ENCODE measurements at regions not wholly inside any gene's neighbourhood (a gene's known extent, or its start where the extent isn't known, plus 50 kb on each side); places are given as distances from the start of the nearest gene placed in this dataset.

DNA sequence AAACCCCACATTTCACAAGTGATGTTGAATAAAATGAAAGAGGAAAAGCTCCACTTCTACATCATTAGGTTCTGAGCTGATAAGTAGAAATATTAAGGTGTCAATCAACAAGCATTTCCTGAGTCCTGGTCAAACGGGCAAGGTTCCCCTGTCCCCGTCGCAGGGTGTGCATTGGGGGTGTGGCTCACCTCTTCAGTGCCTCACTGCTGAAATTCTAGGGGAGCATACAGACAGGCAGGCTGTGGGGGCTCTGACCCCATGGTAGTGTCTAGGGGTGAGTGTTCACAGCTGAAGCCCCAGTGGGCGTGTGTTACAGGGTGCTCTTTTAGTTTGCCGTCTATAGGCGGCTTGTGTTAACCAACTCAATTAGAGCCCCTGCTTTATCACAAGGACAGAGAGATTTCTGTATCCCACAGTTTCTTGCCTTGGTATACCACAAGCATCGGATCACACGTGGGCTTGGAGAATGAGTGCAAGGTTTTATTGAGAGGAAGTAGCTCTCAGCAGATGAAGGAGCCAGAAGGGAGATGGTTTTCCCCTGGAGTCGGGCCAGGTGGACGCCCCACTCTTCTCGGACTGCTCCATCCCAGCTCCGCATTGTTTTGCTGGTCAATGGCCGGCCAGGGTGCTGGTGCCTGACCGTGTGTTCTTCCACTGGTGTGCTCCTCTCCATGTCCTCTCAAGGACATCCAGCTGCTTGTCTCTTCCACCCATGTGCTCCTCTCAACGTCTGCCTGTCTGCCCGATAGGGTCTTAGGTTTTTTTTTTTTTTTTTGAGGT lies 238.2 kb upstream of the NLRP1 start:
- no peak for DNase-seq

DNA sequence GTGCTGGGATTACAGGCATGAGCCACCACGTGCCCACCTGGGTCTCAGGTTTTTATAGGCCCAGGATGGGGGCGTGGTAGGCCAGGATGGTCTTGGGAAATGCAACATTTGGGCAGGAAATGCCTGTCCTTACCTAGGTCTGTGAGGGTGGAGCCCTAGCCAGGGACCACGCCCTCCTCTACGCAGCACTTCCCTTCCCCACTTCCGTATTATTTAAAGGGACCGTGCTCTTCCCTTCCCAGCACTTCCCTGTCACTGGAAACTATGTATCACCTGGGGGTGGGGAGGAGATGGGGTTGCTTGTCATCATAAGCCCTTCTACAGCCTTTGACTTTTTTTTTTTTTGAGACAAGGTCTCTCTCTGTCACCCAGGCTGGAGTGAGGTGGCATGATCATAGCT lies 238.9 kb upstream of the NLRP1 start:
- DNase-seq = no peak

DNA sequence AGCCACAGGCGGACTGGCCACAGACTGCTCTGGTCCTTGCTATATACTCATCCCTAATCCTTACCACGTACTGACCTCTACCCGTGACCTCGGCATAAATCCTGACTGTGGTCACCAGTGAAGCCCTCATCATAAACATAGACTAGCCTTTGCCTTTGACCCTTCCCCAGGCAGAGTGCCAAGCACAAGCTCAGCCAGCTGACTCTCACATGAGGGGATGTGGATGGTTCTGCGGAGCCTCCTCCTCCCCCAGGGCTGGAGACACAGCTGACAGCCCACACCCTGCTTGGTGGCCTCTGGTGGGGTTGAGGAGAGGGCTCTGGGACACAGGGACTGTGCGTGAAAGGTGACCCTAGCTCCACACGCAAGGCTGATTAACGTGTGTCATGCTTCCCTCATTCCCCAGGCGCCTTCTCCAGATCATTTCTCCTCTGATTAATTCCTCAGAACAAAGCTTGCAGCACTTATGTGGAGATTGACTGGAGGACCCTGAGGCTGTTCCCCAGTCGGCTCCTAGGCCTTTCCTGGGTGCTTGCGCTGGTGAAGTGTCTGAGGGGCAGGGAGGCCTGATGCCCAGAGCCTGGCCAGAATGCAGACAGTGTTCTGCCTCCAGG lies 241.5 kb upstream of the NLRP1 start:
- no peak for DNase-seq

DNA sequence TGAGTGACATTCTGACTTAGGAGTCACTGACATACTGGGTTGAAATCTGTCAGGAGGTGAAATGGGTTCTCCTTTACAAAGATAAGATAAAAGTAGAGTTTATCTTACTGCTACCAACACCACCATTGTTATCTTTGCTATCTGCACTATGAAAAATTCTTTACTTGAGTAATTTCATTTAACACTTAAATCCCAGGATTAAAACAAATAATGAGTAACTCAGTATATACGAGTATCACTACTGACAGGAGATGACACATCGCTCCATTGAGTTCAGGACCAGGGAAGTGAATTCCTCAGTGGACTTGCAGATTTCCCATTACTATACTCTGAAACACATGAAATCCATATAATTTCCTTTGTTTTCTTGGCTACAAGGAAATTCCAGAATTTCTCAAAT lies 242.1 kb upstream of the NLRP1 start:
- DNase-seq = no peak

DNA sequence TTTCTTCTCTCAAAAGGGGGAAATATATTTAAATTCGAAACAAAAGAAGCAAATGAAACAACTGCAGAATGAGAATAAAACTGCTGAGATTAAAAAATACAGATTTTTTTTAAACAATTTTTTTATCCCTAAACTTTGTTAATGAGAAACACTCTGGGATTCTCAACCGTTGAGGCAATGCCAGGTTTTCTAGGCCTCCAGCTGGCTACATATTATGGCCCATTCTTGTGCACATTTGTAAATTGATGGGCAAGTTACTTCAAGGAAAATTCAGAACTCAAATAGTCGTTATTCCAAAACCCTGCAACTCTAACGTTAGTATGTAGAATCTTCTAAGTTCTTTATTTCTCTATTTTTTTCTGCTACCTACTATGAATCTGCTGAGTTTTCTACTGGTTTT lies 239.3 kb upstream of the WSCD1 start:
- DNase-seq = no peak

GRCh38 chr17:5832886-5833285 lies 237.3 kb upstream of the WSCD1 start:
- peak; percentile 18 for DNase-seq

GRCh38 chr17:5837055-5837491 lies 233.1 kb upstream of the WSCD1 start:
- no peak for DNase-seq

GRCh38 chr17:5838661-5839300 lies 231.4 kb upstream of the WSCD1 start:
- DNase-seq = no peak

- no peak for DNase-seq
These were observed 229.2 kb upstream of the WSCD1 start for GRCh38 chr17:5840811-5841446.

GRCh38 chr17:5841862-5842261 lies 228.3 kb upstream of the WSCD1 start:
- DNase-seq = no peak

DNA sequence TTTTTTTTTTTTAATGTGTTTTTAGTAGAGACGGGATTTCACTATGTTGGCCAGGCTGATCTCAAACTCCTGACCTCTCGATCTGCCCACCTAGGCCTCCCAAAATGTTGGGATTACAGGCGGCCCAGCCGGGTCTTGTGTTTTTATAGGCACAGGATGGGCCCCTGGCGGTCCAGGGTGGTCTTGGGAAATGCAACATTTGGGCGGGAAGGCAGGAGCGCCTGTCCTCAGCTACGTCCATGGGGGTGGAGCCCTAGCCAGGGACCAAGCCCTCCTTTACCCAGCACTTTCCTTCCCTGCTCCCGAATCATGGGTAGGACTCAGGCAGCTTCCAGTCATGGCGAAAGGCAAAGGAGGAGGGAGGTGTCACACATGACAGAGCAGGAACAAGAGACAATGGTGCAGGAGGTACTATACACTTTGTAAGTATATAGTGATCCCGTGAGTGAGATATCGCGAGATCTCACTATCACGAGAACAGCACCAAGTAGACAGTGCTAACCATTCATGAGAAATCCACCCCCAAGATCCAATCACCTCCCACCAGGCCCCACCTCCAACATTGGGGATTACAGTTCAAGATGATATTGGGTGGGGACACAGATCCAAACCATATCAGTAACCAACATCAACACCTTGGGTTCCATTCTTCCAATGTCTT lies 226.7 kb upstream of the WSCD1 start:
- no peak for DNase-seq

- DNase-seq = no peak
These were observed 224.2 kb upstream of the WSCD1 start for GRCh38 chr17:5846001-5846400.

DNA sequence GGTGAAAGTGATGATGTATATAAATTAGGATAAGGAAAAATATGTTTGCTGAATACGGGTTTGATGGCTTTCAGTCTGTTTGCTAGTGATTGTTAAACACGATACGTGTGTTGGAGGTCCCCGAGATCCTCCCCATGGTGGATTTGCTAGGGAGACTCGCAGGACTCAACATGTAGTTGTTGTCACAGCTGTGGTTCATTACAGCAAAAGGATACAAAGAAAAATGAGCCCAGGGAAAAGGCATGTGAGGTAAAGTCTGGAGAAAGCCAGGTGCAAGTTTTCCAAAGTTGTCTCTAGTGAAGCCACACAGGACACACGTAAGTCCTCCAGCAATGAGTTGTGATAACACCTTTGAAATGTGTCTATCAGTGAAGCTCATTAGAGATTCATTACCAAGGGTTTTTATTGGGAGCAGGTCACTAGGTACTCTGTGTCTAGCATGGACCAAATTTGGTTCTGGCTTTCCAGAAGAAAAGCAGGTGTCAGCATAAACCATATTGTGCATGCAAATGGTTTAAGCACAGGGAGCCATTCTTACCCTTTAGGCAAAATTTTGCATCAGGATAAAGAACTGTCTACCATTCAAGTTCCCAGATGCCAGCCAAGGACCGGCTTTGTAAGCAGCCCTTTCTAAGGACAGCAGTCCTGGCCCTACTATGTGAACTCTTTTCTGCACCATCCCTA lies 215.2 kb upstream of the WSCD1 start:
- no peak for DNase-seq

- no peak for DNase-seq
These were observed 208.9 kb upstream of the WSCD1 start for GRCh38 chr17:5861246-5861645.

- DNase-seq = no peak
These were observed 208.3 kb upstream of the WSCD1 start for GRCh38 chr17:5861854-5862253.

DNA sequence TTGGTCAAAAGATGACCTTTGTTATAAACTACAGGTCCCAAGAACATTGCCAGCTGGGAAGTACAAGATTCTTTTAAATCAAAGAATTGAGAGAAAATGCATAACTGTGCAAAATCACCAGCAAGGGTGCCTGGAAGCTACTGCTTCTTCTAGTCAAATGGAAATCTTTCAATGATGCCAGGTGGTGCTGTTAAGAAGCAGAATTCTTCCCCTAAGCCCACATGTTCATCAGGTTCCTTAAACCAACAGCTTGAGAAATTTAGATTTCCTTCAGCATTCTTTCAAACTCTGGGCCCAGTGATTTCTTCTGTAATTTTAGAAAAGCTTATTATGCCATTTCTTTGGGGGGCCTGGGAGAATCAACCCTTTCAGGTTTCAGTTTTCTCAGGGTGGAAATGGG lies 207.8 kb upstream of the WSCD1 start:
- DNase-seq = no peak

GRCh38 chr17:5864741-5865657 lies 205.2 kb upstream of the WSCD1 start:
- DNase-seq = no peak

GRCh38 chr17:5866978-5867377 lies 203.2 kb upstream of the WSCD1 start:
- DNase-seq = no peak

DNA sequence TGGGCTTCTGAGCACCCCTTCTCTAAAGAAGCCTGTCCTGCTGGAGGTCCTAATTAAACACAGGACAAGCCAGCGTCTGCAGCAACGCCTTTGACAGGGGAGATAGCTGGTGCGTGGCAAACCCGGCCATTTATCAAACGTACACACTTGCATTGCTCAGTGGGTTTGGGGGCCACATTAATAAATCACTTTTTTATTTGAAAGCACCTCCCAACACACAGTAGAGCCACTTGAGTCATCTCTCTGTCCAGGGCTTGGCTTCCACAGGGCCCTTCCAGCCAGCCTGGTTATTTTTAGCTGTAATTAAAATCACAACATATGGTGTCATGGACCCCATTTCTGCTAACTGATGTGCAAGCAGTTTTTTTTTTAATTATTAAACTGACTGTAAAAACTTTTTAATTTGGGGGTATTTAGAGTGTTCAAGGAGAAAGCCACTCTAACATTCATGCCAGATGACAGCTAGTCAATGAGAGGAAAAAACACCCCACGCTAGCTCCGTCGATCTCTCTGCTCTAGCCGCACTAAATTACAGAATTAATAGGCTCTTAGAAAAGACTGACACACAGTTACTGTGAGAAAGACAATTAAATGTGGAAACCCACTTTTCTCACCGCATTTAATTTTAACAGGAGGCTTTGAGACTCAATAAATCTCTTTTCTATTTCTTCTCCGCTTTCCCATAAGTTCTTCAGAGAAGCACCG lies 201.0 kb upstream of the WSCD1 start:
- DNase-seq = no peak

DNA sequence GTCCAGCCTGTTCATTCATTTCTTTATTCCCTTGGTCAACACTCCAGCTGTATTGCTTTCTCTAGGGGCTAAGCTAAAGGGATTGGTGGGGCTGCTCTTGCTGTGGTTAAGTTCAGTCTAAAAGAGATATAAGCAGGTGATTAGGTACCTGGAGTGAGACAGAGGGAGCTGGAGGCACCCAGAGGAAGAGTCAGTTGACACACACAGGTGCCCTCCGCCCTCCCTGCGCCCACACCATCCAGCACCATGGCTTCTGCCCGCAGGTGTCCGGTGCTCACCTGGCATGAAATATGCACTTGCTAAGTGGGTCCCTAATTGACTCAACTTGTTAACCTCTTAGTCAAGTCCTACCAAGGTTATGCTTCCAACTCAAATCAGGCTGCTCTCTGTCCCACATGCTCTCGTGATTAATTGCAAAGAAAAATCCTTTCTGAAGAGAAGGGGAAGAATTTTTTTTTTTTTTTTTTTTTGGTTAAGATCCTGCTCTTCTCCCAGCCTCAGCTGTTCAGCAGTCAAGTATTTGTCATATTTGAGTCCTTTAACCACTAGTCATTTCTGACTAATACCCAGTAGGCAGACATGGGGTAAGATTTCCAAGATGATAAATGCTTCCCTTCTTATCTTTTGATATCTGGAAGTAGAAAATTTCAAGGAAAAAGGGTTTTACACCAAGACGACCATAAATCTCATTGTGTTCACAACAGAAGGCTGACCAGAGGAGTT lies 199.8 kb upstream of the WSCD1 start:
- DNase-seq = no peak
